ENCODE measurements at regions not wholly inside any gene's neighbourhood (a gene's known extent, or its start where the extent isn't known, plus 50 kb on each side); places are given as distances from the start of the nearest gene placed in this dataset.

GRCh38 chr9:119436261-119436660 is 67.0 kb upstream of the BRINP1 start:
- H3K4me1 ChIP-seq (ENCODE audit: control insufficient read depth in 1 of 2, insufficient read depth in 2 of 2, low read length in 2 of 2): no peaks in the 10 kb centered on the region
- H3K9me3 ChIP-seq (replicated peaks in 1 of 2; ENCODE audit: control insufficient read depth in 1 of 2, insufficient read depth in 1 of 2, low read length in 2 of 2): no peaks in the 10 kb centered on the region
- H3K4me3 Mint-ChIP-seq: no peak overlapping the region
- H3K79me2 ChIP-seq (ENCODE audit: insufficient read depth, low read length): no peaks in the 10 kb centered on the region
- no peak overlapping the region for H3K4me2 ChIP-seq (replicated peaks; ENCODE audit: extremely low read depth, low read length, poor library complexity, severe bottlenecking)
- no peak overlapping the region for H3K27ac ChIP-seq (ENCODE audit: low read depth in 1 of 2, low read length in 2 of 2)
- no peaks in the 10 kb centered on the region for H3K27me3 ChIP-seq (ENCODE audit: control insufficient read depth in 2 of 2, insufficient read depth in 2 of 2, low read length in 2 of 2)
- no peak overlapping the region for H2AFZ ChIP-seq (ENCODE audit: insufficient read depth, low read depth, low read length, poor library complexity, severe bottlenecking)
- H3K27ac Mint-ChIP-seq: no peak overlapping the region
- H3K4me1 Mint-ChIP-seq: no peaks in the 10 kb centered on the region
- H3K36me3 Mint-ChIP-seq: no peaks in the 10 kb centered on the region
- H3K36me3 ChIP-seq (replicated peaks in 1 of 2; ENCODE audit: control insufficient read depth in 1 of 2, insufficient read depth in 2 of 2, low read length in 2 of 2): no peaks in the 10 kb centered on the region
- H3K27me3 Mint-ChIP-seq (ENCODE audit: low read depth in 3 of 3): no peaks in the 10 kb centered on the region
- DNase-seq: no peak
- peaks cover 0 to 3% (median 0%) of the 10 kb centered on the region in 7 donors for H3K9me3 Mint-ChIP-seq
- no peak overlapping the region for H3K4me3 ChIP-seq (replicated peaks in 1 of 3; ENCODE audit: low read depth in 2 of 3, low read length in 3 of 3)
- no peaks in the 10 kb centered on the region for H4K20me1 ChIP-seq (ENCODE audit: insufficient read depth, low read length)
- H3K9ac ChIP-seq (ENCODE audit: insufficient read depth, low read length, poor library complexity, severe bottlenecking): no peak overlapping the region
- intact Hi-C loops (cut with micrococcal nuclease): no loop called here
- 100% methylated on average over 2 of the region's 2 CpGs for WGBS (ENCODE audit: insufficient coverage)
- TF ChIP-seq CTCF (IDR thresholded peaks at IDR 0.05): no peak

- H3K4me1 ChIP-seq (ENCODE audit: control insufficient read depth in 1 of 2, insufficient read depth in 2 of 2, low read length in 2 of 2): no peaks in the 10 kb centered on the region
- no CpG with 5 or more reads among the region's 1 CpG for WGBS (ENCODE audit: insufficient coverage)
- intact Hi-C loops (cut with micrococcal nuclease): no loop called here
- no peak overlapping the region for H3K4me2 ChIP-seq (replicated peaks; ENCODE audit: extremely low read depth, low read length, poor library complexity, severe bottlenecking)
- Mint-ChIP-seq H3K4me1 (no peaks in the 10 kb centered on the region), H3K27ac (no peak overlapping the region), H3K27me3 (ENCODE audit: low read depth in 3 of 3) (no peaks in the 10 kb centered on the region), H3K9me3 (peaks cover 0 to 6% (median 0%) of the 10 kb centered on the region in 7 donors), H3K4me3 (no peak overlapping the region), H3K36me3 (no peaks in the 10 kb centered on the region)
- TF ChIP-seq CTCF (IDR thresholded peaks at IDR 0.05): no peak
- H3K27me3 ChIP-seq (ENCODE audit: control insufficient read depth in 2 of 2, insufficient read depth in 2 of 2, low read length in 2 of 2): no peaks in the 10 kb centered on the region
- no peaks in the 10 kb centered on the region for H3K79me2 ChIP-seq (ENCODE audit: insufficient read depth, low read length)
- H3K36me3 ChIP-seq (replicated peaks in 1 of 2; ENCODE audit: control insufficient read depth in 1 of 2, insufficient read depth in 2 of 2, low read length in 2 of 2): no peaks in the 10 kb centered on the region
- no peak overlapping the region for H2AFZ ChIP-seq (ENCODE audit: insufficient read depth, low read depth, low read length, poor library complexity, severe bottlenecking)
- no peak for DNase-seq
- H4K20me1 ChIP-seq (ENCODE audit: insufficient read depth, low read length): no peaks in the 10 kb centered on the region
- no peak overlapping the region for H3K4me3 ChIP-seq (replicated peaks in 1 of 3; ENCODE audit: low read depth in 2 of 3, low read length in 3 of 3)
- H3K27ac ChIP-seq (ENCODE audit: low read depth in 1 of 2, low read length in 2 of 2): no peak overlapping the region
- H3K9ac ChIP-seq (ENCODE audit: insufficient read depth, low read length, poor library complexity, severe bottlenecking): no peak overlapping the region
- H3K9me3 ChIP-seq (replicated peaks in 1 of 2; ENCODE audit: control insufficient read depth in 1 of 2, insufficient read depth in 1 of 2, low read length in 2 of 2): no peaks in the 10 kb centered on the region
Measured at GRCh38 chr9:119435076-119435475, 65.8 kb upstream of the BRINP1 start.

Data from CD14-positive monocyte (primary cell).